ENCODE measurements at regions not wholly inside any gene's neighbourhood (a gene's known extent, or its start where the extent isn't known, plus 50 kb on each side); places are given as distances from the start of the nearest gene placed in this dataset.

DNA sequence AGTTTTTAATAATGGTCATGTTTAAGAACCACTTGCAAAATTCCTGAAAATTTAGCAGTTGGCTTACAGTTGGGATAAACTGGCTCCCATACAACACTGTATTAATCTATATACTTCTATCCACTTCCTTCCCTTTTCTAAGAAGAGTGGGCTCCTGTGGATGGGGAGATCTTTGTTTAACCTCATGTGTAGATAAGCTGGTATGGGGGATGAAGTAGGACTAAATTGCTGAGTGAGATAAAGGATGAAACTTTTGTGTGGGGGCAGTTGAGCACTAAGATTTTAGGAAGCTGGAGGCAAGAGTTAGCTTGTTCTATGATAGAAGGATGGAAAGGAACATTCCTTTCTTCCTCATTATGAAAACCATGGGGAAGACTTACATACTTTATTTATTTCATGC lies 54.6 kb upstream of the ATP8A1 start:
- no peak overlapping the region for H3K18ac ChIP-seq (ENCODE audit: extremely low read depth, low read length)
- no peak overlapping the region for H2AFZ ChIP-seq (ENCODE audit: low read length)
- H3K79me2 ChIP-seq (ENCODE audit: control insufficient read depth in 1 of 2, insufficient read depth in 2 of 2, low read length in 2 of 2), result no peaks in the 10 kb centered on the region
- no peaks in the 10 kb centered on the region for H3K23me2 ChIP-seq (ENCODE audit: low read depth, low read length)
- H3K36me3 ChIP-seq (ENCODE audit: control insufficient read depth in 2 of 4, insufficient read depth in 4 of 4, low read length in 3 of 4), result no peaks in the 10 kb centered on the region
- H3K27me3 ChIP-seq (replicated peaks in 1 of 4; ENCODE audit: control insufficient read depth in 3 of 4, extremely low read depth in 1 of 4, insufficient read depth in 3 of 4, low read length in 3 of 4), result no peaks in the 10 kb centered on the region
- H3K14ac ChIP-seq (ENCODE audit: insufficient read length), result no peak overlapping the region
- no peak overlapping the region for H2BK15ac ChIP-seq (ENCODE audit: low read length)
- H2BK5ac ChIP-seq (ENCODE audit: low read depth, low read length), result no peak overlapping the region
- H2BK20ac ChIP-seq (ENCODE audit: low read length), result no peak overlapping the region
- FAIRE-seq, result no peak
- H4K5ac ChIP-seq (ENCODE audit: insufficient read length, low read depth, low read length), result no peak overlapping the region
- H3K79me1 ChIP-seq (ENCODE audit: low read depth, low read length), result no peaks in the 10 kb centered on the region
- no peak overlapping the region for H3K4ac ChIP-seq (replicated peaks; ENCODE audit: insufficient read length, low read depth, low read length)
- H3K56ac ChIP-seq (replicated peaks; ENCODE audit: insufficient read length, low read depth, low read length), result no peak overlapping the region
- CTCF ChIA-PET (ENCODE audit: partially characterized antibody), result no interaction called here
- no peak for TF ChIP-seq BRCA1 (IDR thresholded peaks at IDR 0.05; ENCODE audit: low read depth, low read length)
- no peak overlapping the region for H3K9ac ChIP-seq (replicated peaks in 1 of 4; ENCODE audit: extremely low read depth in 1 of 4, low read depth in 3 of 4, low read length in 3 of 4)
- H3K4me3 ChIP-seq (ENCODE audit: extremely low read depth in 1 of 4, insufficient read depth in 2 of 4, low read depth in 3 of 4, low read length in 4 of 4), result no peak overlapping the region
- H3K27ac ChIP-seq (ENCODE audit: low read depth, low read length), result no peak overlapping the region
- no peak overlapping the region for H3K4me2 ChIP-seq (ENCODE audit: insufficient read depth in 1 of 2, low read depth in 2 of 2, low read length in 2 of 2)
- no peak overlapping the region for H4K91ac ChIP-seq (replicated peaks; ENCODE audit: insufficient read length, low read length)
- H2AK5ac ChIP-seq (ENCODE audit: low read depth, low read length), result no peak overlapping the region
- H4K20me1 ChIP-seq (replicated peaks in 1 of 2; ENCODE audit: control insufficient read depth in 1 of 2, insufficient read depth in 2 of 2, low read length in 2 of 2), result no peaks in the 10 kb centered on the region
- no peak overlapping the region for H3K23ac ChIP-seq (ENCODE audit: insufficient read length)
- POLR2A ChIA-PET (ENCODE audit: partially characterized antibody), result no interaction called here
- no peak overlapping the region for H2BK120ac ChIP-seq (replicated peaks; ENCODE audit: low read depth, low read length)
- DNase-seq (ENCODE audit: low read depth in 1 of 2, low spot score in 2 of 2), result no peak
- no peaks in the 10 kb centered on the region for H3K9me3 ChIP-seq (ENCODE audit: insufficient read depth in 2 of 2, low read depth in 1 of 2, low read length in 1 of 2)
- no peak overlapping the region for H4K8ac ChIP-seq (ENCODE audit: extremely low read depth, insufficient read depth, low read length)
- H3K4me1 ChIP-seq (replicated peaks in 1 of 4; ENCODE audit: control insufficient read depth in 3 of 4, insufficient read depth in 4 of 4, low read length in 3 of 4), result peaks cover 0 to 14% (median 6%) of the 10 kb centered on the region in 4 experiments; a peak in 3 of 7 replicates
- H2BK12ac ChIP-seq (ENCODE audit: low read depth, low read length), result no peak overlapping the region
